HCT116 (cell line): ENCODE measurements at regions not wholly inside any gene's neighbourhood (a gene's known extent, or its start where the extent isn't known, plus 50 kb on each side); places are given as distances from the start of the nearest gene placed in this dataset.

ENCODE experiments used
- ATAC-seq: fragments of 200-7000 bp; cut with Tn5 transposase; 2 replicates; pipeline ENCODE4 v1.9.1; 2020; ENCODE audit warnings: mild to moderate bottlenecking, moderate library complexity
- BruUV-seq: library from RNA; stranded (reverse); fragments of 400-500 nt; replicated peaks from 2 replicates; lab custom pipeline; 2021; lab: Mats Ljungman, UMichigan
- CTCF ChIA-PET: fragments of 300-600 bp; sonication (Branson Sonifier 250); formaldehyde crosslinking; loops from one replicate; lab custom pipeline; 2021; ENCODE audit warnings: antibody characterized with exemption; lab: Charles Lee
- POLR2A ChIA-PET: fragments of 300-600, 350-600 bp; sonication (Branson Sonifier 250); formaldehyde crosslinking; loops from one replicate; lab custom pipeline; 2021; ENCODE audit warnings: antibody characterized with exemption; lab: Charles Lee
- RAD21 ChIA-PET, 2 experiments: fragments of 300-600 bp; sonication (Branson Sonifier 250); formaldehyde crosslinking; loops; one replicate each; lab custom pipeline; 2023; ENCODE audit warnings: low total read pairs in 2 of 2; ENCODE audit not compliant: uncharacterized antibody in 2 of 2, unreplicated experiment in 2 of 2, low non-redundant PET in 1 of 2; lab: Charles Lee
- DNase-seq: peaks from one replicate; pipeline ENCODE4 v3.0.0-alpha.2; 2010; ENCODE audit warnings: low read depth, low spot score
- H2AFZ ChIP-seq: fragments of 200-600 bp; shearing (Covaris generic), sonication (generic); 2 replicates; pipeline ENCODE4 v1.6.1; 2017; ENCODE audit warnings: low read depth, mixed run types, mixed read lengths, antibody characterized with exemption, low read length; ENCODE audit not compliant: poor library complexity, severe bottlenecking
- H3K27ac ChIP-seq: 2 replicates; pipeline ENCODE4 v1.5.1; 2012; ENCODE audit warnings: low read depth, low read length
- H3K27me3 ChIP-seq: fragments of 200-600 bp; sonication (generic); 2 replicates; pipeline ENCODE4 v1.6.1; 2016; ENCODE audit warnings: mixed run types, low read length, mixed read lengths; ENCODE audit not compliant: insufficient read depth
- H3K36me3 ChIP-seq, 2 experiments: fragments of 200-500 bp in 1 of 2; fragments of 200-600 bp in 1 of 2; sonication (Bioruptor generic) in 1 of 2; sonication (generic) in 1 of 2; 2 replicates each; pipeline versions ENCODE4 v1.5.1 to v1.6.1; 2014 to 2016; ENCODE audit warnings: low read length in 2 of 2, inconsistent platforms in 1 of 2, mixed read lengths in 1 of 2, mixed run types in 1 of 2; ENCODE audit not compliant: insufficient read depth in 2 of 2, control insufficient read depth in 1 of 2
- H3K4me1 ChIP-seq, 2 experiments: fragments of 200-600 bp in 1 of 2; sonication (generic) in 1 of 2; 2 replicates each; pipeline versions ENCODE4 v1.5.1 to v1.6.1; 2012 to 2017; ENCODE audit warnings: low read length in 2 of 2, inconsistent platforms in 1 of 2, mild to moderate bottlenecking in 1 of 2, mixed read lengths in 1 of 2, mixed run types in 1 of 2, moderate library complexity in 1 of 2; ENCODE audit not compliant: insufficient read depth in 2 of 2, control insufficient read depth in 1 of 2
- H3K4me2 ChIP-seq: fragments of 200-600 bp; sonication (generic); 2 replicates; pipeline ENCODE4 v1.6.1; 2017; ENCODE audit warnings: mixed run types, low read length, mixed read lengths
- H3K4me3 ChIP-seq, 2 experiments: fragments of 200-600 bp in 1 of 2; sonication (generic) in 1 of 2; replicated peaks in 1 of 2; 2 replicates each; pipeline ENCODE4 v1.5.1; 2011 to 2016; ENCODE audit warnings: low read length in 2 of 2, control low read depth in 1 of 2, low read depth in 1 of 2, mild to moderate bottlenecking in 1 of 2, mixed read lengths in 1 of 2, mixed run types in 1 of 2
- H3K79me2 ChIP-seq: fragments of 200-600 bp; sonication (generic); 2 replicates; pipeline ENCODE4 v1.6.1; 2017; ENCODE audit warnings: mild to moderate bottlenecking, mixed run types, low read length, moderate library complexity, mixed read lengths; ENCODE audit not compliant: insufficient read depth
- H3K9ac ChIP-seq: fragments of 200-600 bp; sonication (generic); 2 replicates; pipeline ENCODE4 v1.6.1; 2016; ENCODE audit warnings: low read length, mixed read lengths
- H3K9me2 ChIP-seq: fragments of 200-600 bp; sonication (generic), shearing (Covaris generic); 2 replicates; pipeline ENCODE4 v1.6.1; 2017; ENCODE audit warnings: mixed run types, mild to moderate bottlenecking, moderate library complexity; ENCODE audit not compliant: insufficient read depth
- H3K9me3 ChIP-seq, 2 experiments: fragments of 200-500 bp in 1 of 2; fragments of 200-600 bp in 1 of 2; sonication (Bioruptor generic) in 1 of 2; sonication (generic) in 1 of 2; 2 replicates each; pipeline ENCODE4 v1.6.1; 2014 to 2017; ENCODE audit warnings: low read length in 2 of 2, mixed read lengths in 2 of 2, inconsistent platforms in 1 of 2, low read depth in 1 of 2, mild to moderate bottlenecking in 1 of 2, mixed run types in 1 of 2, moderate library complexity in 1 of 2; ENCODE audit not compliant: control insufficient read depth in 1 of 2, insufficient read depth in 1 of 2
- H4K20me1 ChIP-seq: fragments of 200-600 bp; sonication (generic), shearing (Covaris generic); 2 replicates; pipeline ENCODE4 v1.6.1; 2017; ENCODE audit warnings: mixed run types, mild to moderate bottlenecking, moderate library complexity; ENCODE audit not compliant: insufficient read depth
- CBX3 ChIP-seq: IDR thresholded peaks from 2 replicates; pipeline ENCODE4 v1.6.1; 2012; ENCODE audit warnings: low read depth
- CTCF ChIP-seq, 3 experiments: fragments of 200-600 bp in 1 of 3; sonication (generic) in 1 of 3; IDR thresholded peaks in 2 of 3; conservative IDR thresholded peaks in 1 of 3; 2 replicates each; pipeline ENCODE4 v1.5.1; 2012 to 2017; ENCODE audit warnings: low read depth in 2 of 3, low read length in 2 of 3, antibody characterized with exemption in 1 of 3, borderline replicate concordance in 1 of 3, control low read depth in 1 of 3, mild to moderate bottlenecking in 1 of 3, mixed read lengths in 1 of 3, mixed run types in 1 of 3, moderate library complexity in 1 of 3; ENCODE audit not compliant: insufficient read depth in 1 of 3
- ELF1 ChIP-seq: IDR thresholded peaks from 2 replicates; pipeline ENCODE4 v1.6.1; 2012; ENCODE audit warnings: low read depth, borderline replicate concordance
- EZH2 ChIP-seq: fragments of 200-600 bp; sonication (generic); IDR thresholded peaks from 2 replicates; pipeline ENCODE4 v1.6.1; 2017; ENCODE audit warnings: antibody characterized with exemption, mixed run types
- EZH2phosphoT487 ChIP-seq: fragments of 200-600 bp; IDR thresholded peaks from 2 replicates; pipeline ENCODE4 v1.6.1; 2018; ENCODE audit warnings: antibody characterized with exemption, borderline replicate concordance
- JUND ChIP-seq: IDR thresholded peaks from 2 replicates; pipeline ENCODE4 v1.6.1; 2012
- POLR2A ChIP-seq: IDR thresholded peaks from 2 replicates; pipeline ENCODE4 v1.7.0; 2011; ENCODE audit warnings: borderline replicate concordance; ENCODE audit not compliant: insufficient read depth, insufficient read length; ENCODE audit errors: extremely low read depth
- POLR2AphosphoS5 ChIP-seq: IDR thresholded peaks from 2 replicates; pipeline ENCODE4 v1.6.1; 2011; ENCODE audit warnings: mild to moderate bottlenecking, low read depth, low read length, moderate library complexity
- RAD21 ChIP-seq: IDR thresholded peaks from 2 replicates; pipeline ENCODE4 v1.6.1; 2012; ENCODE audit warnings: low read depth, mild to moderate bottlenecking
- SIN3A ChIP-seq: IDR thresholded peaks from 2 replicates; pipeline ENCODE4 v1.6.1; 2012; ENCODE audit warnings: low read depth
- SP1 ChIP-seq: IDR thresholded peaks from 2 replicates; pipeline ENCODE4 v1.6.1; 2012; ENCODE audit warnings: low read depth
- SRF ChIP-seq: IDR thresholded peaks from 2 replicates; pipeline ENCODE4 v1.6.1; 2012; ENCODE audit warnings: low read depth
- TCF7L2 ChIP-seq: IDR thresholded peaks from 2 replicates; pipeline ENCODE4 v1.7.0; 2011; ENCODE audit warnings: borderline replicate concordance, inconsistent platforms; ENCODE audit not compliant: insufficient read depth, insufficient read length; ENCODE audit errors: extremely low read depth
- YY1 ChIP-seq: IDR thresholded peaks from 2 replicates; pipeline ENCODE4 v1.6.1; 2011; ENCODE audit warnings: low read length, low read depth, moderate library complexity, mild to moderate bottlenecking; ENCODE audit not compliant: insufficient replicate concordance; ENCODE audit errors: extremely low read depth
- ZFX ChIP-seq: fragments of 450-650 bp; IDR thresholded peaks from 2 replicates; pipeline ENCODE4 v1.6.1; 2017
- ZNF274 ChIP-seq: fragments of 200-500 bp; sonication (Bioruptor generic); IDR thresholded peaks from 2 replicates; pipeline ENCODE4 v1.6.1; 2014; ENCODE audit warnings: mild to moderate bottlenecking, low read depth, low read length, inconsistent platforms
- intact Hi-C: fragments of 100-400 bp; cut with micrococcal nuclease; formaldehyde crosslinking; loops from 2 replicates; pipeline ENCODE4 v1.10.0; 2022
- TF ChIP-seq, protein P1 (sequence below): IDR thresholded peaks from 2 replicates; pipeline ENCODE4 v1.6.1; 2012

- Histone ChIP-seq H3K4me1 (peaks cover 0 to 9% of the 10 kb centered on the region in 2 experiments; a peak in 1 of 4 replicates), H3K27ac (no peak overlapping the region), H3K4me3 (no peak overlapping the region), H3K36me3 (no peaks in the 10 kb centered on the region), H4K20me1 (no peaks in the 10 kb centered on the region), H2AFZ (no peak overlapping the region), H3K9ac (no peak overlapping the region), H3K4me2 (no peak overlapping the region), H3K9me3 (no peaks in the 10 kb centered on the region), H3K79me2 (no peaks in the 10 kb centered on the region), H3K9me2 (no peaks in the 10 kb centered on the region), H3K27me3 (no peaks in the 10 kb centered on the region; the same call in 1 of the 2 replicates)
- CTCF ChIA-PET: no interaction called here
- TF ChIP-seq ZNF274 (no peak), SIN3A (no peak), ZFX (no peak), EZH2phosphoT487 (no peak), SRF (no peak), EZH2 (no peak), ELF1 (no peak), YY1 (no peak), JUND (no peak), CTCF (IDR thresholded peaks at IDR 0.05 in 2 of 3, conservative IDR thresholded peaks at IDR 0.05 in 1 of 3; ENCODE audit: borderline replicate concordance in 1 of 3, insufficient read depth in 1 of 3, low read depth in 2 of 3, low read length in 2 of 3) (no peak), RAD21 (no peak), TCF7L2 (no peak), POLR2A (no peak), SP1 (no peak), POLR2AphosphoS5 (no peak), CBX3 (no peak)
- TF ChIP-seq, protein P1, sequence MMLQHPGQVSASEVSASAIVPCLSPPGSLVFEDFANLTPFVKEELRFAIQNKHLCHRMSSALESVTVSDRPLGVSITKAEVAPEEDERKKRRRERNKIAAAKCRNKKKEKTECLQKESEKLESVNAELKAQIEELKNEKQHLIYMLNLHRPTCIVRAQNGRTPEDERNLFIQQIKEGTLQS: no peak
- POLR2A ChIA-PET: no interaction called here
- RAD21 ChIA-PET: no interaction called here
- ATAC-seq (no peak), DNase-seq (no peak)
- intact Hi-C loops: no loop called here
- BruUV-seq: no TSS peak
These were observed 104.6 kb downstream of the LSM3 start for GRCh38 chr3:14283092-14283812.
